Keratinocyte (primary cell): ENCODE measurements at regions not wholly inside any gene's neighbourhood (a gene's known extent, or its start where the extent isn't known, plus 50 kb on each side); places are given as distances from the start of the nearest gene placed in this dataset.

ENCODE experiments used
- CTCF ChIP-seq, 3 experiments: IDR thresholded peaks in 1 of 3; conservative IDR thresholded peaks in 1 of 3; optimal IDR thresholded peaks in 1 of 3; 2 replicates in 2 of 3; 3 replicates in 1 of 3; pipeline versions ENCODE3 to v1.5.1; 2011; ENCODE audit warnings: low read length in 3 of 3, mild to moderate bottlenecking in 3 of 3, moderate library complexity in 2 of 3, control low read depth in 1 of 3, inconsistent platforms in 1 of 3; ENCODE audit not compliant: insufficient read depth in 2 of 3; ENCODE audit errors: extremely low read depth in 1 of 3
- EZH2 ChIP-seq: IDR thresholded peaks from one replicate; pipeline ENCODE4 v1.6.1; 2012; ENCODE audit warnings: inconsistent platforms, mild to moderate bottlenecking, low read length, moderate library complexity

- TF ChIP-seq CTCF (optimal IDR thresholded peaks at IDR 0.05 in 1 of 3, IDR thresholded peaks at IDR 0.05 in 1 of 3, conservative IDR thresholded peaks at IDR 0.05 in 1 of 3; ENCODE audit: extremely low read depth in 1 of 3, insufficient read depth in 2 of 3, low read length in 3 of 3), result no peak
- no peak for TF ChIP-seq EZH2
Measured at GRCh38 chr2:145644820-145645302, 1124.9 kb upstream of the ZEB2 start.
